HG02981 (cell line): ENCODE measurements at regions not wholly inside any gene's neighbourhood (a gene's known extent, or its start where the extent isn't known, plus 50 kb on each side); places are given as distances from the start of the nearest gene placed in this dataset.

Source experiments
- ATAC-seq: cut with Tn5 transposase; IDR thresholded peaks from one replicate; pipeline ENCODE4 v1.9.1; 2021; ENCODE audit warnings: mild to moderate bottlenecking, moderate library complexity; ENCODE audit not compliant: unreplicated experiment

DNA sequence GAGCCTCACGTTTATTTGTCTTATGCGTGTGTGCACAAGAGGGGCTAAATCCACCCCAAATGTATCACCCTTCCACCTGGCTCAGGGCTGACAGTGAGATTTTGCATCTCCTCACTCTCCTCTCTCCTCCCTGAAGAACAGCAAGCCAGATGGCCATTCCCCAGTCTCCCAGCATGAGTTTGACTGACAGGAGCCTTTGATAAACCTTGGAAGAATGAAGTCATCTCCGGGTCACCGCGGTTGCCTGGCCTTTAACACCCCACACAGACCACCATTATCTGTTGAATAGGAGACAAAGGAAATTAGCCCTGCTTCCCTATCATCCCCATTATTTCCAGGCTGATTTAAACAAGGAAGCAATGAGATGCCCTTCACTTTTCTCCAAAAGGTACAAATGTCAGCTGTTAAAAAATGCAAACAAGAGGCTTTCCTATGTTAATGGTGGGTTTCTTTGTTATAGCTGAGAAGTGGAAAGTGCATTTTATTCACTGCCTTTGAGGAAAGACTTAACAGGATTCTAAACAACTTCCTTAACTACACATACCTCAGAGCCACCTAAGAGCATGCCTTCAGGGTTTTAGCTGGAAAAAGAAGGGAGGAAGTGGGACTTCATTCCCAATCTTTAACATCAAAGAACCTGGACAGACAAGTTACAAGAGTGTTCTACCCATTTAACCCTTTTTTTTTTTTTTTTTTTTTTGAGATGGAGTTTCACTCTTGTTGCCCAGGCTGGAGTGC is 524.8 kb upstream of the ID4 start:
- ATAC-seq, result no peak

DNA sequence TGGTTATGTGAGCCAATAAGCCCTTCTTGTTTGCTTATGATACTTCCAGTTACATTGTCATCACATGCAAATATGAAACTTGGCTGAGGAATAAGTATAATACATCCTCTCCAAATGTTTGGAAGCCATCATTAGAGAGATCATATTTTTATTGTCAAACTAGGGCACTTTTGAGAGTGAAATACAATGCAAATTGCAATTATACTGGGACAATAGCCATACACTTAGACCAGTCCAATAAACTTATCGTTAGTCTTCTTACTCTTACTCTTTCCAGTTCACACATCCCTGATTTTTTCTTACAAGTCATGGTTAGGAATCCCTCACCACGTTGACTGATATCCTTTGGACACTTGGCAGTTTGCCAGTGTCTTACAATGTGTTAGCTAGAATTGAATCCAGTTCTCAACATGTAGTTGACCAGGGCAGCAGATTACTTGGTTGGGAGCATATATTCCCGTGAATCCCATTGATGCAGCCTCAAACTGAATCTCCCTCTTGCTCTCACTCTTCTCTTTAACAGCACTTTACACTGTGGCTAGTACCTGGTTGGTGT is 519.7 kb upstream of the ID4 start:
- ATAC-seq, result no peak

DNA sequence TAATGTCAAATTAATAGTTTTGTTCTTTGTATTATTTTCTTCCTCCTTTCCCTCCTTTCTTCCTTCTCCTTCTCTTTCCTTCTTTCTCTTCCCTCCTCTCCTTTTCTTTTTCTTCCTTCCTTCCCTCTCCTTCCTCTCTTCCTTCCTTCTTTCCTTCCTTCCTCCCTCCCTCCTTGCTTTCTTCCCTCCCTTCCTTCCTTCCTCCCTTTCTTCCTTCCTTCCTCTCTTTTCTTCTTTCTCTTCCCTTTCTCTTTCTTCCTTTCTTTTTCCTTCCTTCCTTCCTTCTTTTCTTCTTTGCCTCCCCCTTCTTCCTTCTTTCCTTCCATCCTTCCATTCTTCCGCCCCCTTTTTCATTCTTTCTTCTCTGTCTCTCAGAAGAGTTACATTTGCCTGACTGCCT is 518.2 kb upstream of the ID4 start:
- no peak for ATAC-seq

DNA sequence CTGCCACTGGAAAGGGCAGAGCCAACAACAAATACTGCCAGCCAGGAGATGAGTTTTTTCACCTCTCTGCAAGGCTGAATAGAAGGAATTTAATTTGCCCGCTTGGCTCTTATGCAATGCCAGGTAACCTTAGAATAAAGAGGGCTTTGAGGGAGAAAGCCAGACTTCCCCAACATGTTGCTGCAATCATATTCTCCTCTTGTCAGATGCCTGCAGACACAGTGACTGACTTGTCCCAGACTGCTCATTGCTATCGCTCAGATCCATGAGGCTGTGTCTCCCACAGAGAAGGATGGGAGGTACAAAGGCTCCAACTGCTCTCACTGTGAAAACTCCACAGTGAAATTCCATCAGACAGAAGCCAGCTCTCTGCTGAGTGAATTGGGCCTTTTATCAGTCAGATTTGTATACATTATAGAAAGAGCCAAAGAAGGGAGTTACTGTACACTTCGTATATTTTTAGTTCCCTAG is 517.0 kb upstream of the ID4 start:
- no peak for ATAC-seq

DNA sequence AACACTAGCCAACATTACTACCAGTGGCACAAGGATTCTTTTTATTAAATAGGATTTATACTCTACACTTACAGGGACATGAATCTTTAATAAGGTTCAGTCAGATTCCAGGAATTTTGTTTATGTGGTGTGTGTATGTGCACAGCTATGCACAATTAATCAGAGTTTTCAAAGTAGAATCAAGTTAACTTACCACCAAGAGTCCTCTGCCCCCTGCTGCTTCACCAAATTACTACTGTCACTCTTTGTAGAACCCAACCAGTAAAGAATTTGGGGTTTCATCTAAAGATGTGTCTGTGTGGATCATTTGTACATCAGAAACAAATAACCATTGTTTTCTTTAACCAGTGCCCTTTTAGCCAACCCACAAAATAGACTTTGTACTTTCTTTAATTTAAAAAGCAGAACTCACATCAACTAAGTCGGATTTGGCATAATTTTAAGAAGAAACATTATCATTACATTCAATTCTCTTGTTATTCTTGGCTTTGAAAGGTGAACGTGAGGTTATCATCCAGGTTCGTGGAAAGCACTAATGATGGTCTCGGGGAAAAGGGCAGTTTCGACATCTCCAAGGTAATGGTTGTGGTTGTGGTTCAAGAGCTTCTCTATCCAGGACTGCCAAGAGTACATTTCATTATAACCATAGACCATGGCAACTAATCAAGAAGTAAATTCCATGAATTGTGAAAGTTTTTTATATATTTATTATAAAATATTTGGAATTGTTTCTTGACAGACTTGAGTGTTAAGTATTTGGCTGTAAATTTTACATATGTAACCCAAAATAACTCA is 514.3 kb upstream of the ID4 start:
- ATAC-seq, result no peak

DNA sequence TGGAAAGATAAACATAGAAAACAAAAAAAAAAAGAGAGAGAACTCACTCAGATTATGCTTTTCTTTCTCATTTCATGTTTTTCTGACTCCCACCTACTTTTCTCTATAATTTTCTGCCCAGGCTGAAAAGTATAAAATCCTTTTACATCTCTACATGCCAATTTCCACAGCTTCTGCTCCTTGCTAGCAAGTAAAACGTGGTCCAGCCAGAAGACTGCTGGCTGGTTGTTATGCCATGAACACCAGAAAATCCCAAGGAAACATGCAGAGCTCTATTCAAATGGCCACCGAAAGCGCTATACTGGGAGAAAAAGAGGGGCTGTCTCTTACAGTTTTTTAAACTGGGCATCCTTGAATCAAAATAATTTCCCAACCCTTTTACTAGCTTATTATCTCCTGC is 512.8 kb upstream of the ID4 start:
- no peak for ATAC-seq

DNA sequence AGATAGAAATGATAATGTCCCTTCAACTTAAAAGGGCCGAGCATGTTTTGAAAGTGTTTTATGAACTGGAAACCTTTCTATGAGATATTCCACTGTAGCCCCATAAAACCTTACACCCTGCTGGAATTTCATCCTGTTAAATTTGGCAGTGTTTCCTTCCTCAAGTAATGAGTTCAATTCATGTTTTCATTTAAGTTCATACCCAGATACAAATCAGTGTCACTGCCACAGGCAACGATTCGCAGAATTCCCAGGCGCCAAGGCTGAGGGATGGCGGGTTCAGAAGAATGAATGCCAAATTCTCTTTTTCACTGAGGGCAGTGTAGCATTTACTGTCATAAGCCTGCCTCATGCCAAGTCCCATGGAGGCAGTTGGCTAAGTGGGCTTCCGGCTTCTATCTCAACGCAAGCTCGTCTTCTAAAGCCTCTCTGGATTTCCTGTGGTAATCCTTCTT is 511.8 kb upstream of the ID4 start:
- no peak for ATAC-seq

DNA sequence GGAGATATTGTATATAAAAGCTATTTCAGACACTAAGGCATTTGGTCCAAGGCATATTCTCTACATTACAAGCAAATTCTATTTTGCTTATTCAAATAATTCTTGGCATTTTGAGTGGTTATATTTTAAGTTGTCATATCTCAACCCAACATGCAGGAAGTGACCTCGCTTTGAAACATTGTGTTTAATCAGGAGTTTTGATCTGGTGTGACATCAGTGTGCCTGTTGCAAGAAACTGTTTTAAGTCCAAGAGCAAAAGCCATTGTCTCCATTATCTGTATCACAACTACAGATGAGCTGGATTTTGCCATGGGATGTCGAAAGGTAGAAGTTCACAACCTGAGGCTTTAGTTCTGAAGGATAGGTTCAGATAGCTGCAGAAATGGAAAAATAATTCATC is 509.9 kb upstream of the ID4 start:
- no peak for ATAC-seq

DNA sequence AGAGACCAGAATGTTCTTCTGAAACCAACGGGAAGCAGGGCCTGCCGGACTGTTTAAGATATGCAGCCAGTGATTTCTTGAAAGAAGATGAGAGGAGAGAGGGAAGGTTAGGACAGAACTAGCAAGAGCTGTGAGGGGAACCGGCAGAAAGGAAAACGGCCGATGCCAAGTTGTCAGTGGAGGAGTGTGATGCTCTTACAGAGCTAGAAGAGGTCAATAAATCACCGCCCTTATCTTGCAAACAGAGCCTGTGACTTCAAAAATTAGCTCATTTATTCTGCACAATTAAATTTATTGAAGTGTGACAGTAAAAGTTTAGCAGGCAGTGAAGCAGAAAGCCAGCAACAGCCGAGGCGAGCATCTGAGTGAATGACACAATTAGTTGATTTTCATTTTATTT is 509.5 kb upstream of the ID4 start:
- ATAC-seq, result no peak

DNA sequence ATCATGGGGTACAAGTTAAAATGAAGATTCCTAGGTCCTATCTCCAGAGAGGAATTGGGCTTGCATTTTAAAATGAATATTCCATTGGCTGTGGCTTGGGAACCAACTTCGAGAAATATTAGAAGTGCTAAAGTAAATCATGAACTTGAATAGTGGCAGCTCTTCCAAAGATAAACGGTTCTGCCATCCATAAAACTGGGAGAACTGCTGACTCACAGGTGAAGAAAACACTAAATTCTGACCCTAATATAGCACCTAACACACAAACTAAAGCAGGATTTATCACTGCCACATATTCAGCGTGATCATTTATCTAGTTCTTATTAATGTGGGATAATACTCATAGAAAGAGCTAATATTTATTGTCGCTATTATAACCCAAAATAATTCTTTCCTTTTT is 508.1 kb upstream of the ID4 start:
- ATAC-seq, result no peak

DNA sequence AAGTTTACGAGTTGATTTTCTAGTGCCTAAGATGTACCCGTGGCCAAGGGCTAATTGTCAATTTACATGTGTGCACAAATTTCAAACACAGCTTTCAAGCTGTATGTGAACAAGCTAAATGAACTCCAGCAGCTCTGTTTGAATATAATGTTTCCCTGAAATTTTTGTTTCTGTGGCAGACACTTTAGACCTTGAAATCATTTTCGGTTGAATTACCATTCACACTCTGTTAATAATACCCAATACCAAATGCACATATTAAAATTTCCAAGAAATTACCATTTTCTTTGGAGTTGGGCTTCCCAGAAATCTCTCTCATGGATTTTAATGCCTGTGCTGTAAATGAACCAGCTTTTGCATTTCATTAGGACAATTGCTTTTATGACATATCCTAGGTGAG is 506.1 kb upstream of the ID4 start:
- ATAC-seq, result no peak

DNA sequence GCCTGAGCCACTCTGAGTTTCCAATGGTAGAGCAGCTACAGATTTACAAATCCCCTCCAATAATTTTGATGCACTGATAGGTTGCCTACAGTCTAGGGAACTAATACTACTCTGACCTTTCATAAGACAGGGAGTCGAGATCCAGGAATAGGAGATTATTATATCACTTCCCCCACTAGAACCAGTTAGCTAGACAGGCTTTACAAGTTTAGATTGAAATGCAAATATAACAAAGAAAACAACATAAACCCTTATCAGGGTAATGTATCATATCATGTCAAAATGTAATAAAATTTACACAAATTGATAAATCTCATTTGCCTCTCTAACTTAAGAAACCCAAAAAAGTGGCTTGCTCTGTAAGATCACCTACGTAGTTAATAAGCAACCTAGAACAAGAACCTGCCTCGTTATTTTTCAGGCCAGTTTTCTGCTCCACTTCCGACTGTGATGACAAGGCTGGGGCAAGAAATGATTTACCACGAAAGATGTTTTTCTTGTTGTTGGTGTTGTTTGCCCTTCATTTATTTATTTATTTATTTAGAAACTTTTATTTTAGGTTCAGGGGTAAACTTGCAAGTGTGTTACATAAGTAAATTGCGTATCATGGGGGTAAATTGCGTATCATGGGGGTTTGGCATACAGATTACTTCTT is 504.2 kb upstream of the ID4 start:
- ATAC-seq, result no peak

DNA sequence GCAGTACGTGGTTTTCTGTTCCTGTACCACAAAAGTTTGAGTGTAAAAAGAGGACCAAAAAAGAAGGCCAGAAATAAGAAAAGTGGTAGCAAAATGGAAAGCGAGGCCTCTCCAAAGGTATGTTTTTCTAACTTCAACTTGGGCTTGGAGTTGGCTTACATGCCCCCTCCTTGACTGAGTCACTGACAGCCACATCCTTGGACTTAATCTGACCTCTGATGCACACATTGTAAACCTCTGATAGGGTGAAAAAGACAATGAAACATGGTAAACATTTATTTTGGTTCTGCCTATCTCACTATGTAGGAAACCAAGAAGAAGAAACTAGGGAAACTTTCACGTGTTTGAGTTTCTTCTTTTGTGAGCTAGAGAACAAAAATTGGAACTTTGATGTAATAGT is 503.2 kb upstream of the ID4 start:
- no peak for ATAC-seq

DNA sequence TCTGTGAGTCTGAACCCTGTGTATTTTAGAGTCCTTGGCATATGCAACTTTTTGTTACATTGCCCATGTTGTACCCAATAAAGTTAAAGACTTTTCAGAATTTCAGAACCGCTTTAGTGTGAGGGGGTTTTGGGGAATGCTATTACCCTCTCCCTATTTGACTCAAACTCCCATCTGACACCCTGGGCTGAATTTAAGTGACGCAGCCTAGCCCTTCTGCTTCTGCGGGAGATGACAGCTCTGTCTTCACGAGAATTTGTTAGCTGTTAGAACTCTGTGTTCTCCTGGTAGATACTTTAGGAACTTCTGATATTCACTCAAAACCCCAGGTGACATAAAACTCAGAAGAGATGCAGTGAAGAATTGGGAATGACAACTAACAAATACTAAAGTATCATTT is 500.6 kb upstream of the ID4 start:
- ATAC-seq, result no peak

DNA sequence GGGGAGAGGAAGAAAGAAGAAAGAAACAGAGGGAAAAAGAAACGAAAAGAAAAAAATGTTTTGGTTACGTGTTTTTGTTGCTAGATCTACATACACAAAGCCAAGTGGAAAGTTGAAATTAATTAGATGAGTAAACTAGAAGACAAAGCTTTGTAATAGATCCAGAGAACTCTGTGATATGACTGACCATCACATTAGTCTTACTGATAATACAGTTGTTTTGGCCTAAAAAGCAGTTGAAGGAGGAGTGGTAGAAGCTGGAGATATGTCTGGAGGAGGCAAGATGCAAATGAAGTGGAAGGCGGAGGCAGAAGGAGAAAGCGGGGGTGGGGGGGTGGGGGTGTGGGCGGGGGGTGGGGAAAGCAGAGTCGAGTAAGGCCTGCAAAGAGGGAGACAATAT is 500.1 kb upstream of the ID4 start:
- no peak for ATAC-seq

DNA sequence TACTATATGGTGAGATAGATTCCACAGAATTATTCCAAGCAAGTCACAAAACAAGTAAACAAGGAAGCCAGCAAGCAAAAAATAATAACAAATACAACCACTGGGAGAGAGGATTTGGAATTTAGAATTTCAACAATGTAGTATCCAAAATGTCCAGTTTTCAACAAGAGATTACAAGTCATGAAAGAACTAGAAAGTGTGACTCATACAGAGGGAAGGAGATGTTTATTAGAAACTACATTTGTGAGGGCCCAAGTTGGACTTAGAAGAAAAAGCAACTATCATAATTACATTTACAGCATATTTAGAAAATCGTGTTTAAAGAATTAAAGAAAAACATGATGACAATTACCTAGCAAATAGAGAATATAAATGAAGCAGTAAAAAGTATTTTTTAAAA is 494.6 kb upstream of the ID4 start:
- ATAC-seq, result no peak

DNA sequence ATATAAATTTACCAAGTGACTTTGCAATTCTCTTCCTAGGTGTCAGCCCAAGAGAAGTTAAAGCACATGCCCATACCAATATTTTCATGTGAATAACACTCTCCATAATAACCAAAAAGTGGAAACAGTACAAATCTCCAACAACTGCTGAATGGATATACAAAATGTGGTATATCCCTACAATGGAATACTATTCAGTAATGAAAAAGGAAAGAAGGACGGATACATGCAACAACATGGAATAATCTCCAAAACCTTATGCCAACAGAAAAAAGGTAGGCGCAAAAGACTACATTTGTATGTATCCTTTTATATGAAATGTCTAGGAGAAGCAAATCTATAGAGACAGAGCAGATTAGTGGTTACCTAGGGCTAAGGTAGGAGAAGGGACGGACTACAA is 487.7 kb upstream of the ID4 start:
- no peak for ATAC-seq

DNA sequence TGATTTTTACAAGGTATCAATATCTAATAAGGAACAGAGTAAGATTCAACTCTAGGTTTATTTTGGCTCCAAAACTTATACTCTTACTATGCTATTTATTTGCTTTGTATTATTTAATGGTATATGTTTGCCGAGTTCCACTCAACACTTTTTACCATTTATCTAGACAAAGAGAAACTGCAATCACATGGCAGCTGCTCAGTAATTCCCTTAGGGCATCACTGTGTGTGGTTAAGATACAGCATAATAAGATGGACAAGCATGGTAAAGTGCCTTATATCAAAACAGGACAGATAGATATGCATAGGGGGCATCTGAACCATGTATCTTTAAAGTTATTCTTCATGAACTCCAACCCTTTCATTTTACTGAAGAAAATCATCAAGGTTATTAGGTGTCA is 483.0 kb upstream of the ID4 start:
- ATAC-seq, result no peak

DNA sequence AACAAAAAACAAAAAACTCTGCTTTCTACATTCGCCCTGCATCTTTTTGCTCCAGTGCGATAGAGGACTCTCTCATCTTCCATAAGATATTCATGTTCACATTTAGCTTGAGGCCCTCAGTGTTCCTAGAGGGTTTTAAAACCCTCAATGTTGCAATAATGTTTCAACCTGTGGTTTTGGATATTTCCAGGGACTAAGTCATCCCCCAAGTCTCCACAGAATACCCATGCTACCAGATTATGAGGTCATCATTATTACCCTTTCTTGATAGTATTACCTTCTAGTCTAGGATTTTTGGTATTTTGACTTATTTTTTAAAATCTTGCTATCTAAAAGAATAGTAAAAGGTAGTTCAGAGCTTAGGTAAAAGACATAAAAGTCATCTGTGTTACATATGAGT is 480.5 kb upstream of the ID4 start:
- no peak for ATAC-seq

DNA sequence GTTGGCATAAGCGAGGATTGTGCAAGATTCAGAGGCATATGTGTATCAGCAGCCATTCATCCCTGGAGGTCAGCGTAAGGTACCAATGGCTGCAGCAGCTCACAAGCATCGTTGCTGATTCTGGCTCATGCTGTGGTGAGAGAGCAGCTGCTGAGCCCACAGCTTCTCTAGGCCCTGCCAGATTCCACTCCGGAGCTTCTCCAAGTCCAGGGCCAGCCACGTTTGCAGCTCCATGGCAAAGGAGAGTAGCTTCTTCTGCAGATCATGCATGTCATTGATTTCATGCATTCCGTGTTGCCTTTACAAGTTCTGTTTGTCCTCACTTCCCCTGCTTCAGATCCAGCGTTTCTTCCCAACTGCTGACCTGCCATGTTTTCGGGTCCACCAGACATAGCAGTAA is 474.8 kb upstream of the ID4 start:
- no peak for ATAC-seq

DNA sequence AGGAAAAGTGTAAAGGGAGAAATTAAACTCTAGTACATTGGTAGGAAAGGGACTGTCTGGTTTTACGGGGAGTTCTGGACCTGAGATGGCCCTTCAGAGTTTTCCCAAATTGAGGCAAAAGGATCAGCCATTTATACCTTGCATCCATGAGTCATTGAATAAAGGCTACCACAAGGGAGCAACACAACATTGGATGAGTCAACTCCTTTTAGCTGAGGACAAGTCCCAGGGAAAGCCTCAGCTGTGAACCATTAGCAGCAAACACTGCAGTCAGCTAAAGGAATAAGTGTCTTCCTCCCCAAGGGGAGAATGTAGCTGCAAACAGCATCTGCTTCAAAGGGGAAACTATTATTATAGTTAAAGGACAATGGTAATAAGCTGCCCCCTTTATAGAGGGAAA is 468.7 kb upstream of the ID4 start:
- ATAC-seq, result no peak

DNA sequence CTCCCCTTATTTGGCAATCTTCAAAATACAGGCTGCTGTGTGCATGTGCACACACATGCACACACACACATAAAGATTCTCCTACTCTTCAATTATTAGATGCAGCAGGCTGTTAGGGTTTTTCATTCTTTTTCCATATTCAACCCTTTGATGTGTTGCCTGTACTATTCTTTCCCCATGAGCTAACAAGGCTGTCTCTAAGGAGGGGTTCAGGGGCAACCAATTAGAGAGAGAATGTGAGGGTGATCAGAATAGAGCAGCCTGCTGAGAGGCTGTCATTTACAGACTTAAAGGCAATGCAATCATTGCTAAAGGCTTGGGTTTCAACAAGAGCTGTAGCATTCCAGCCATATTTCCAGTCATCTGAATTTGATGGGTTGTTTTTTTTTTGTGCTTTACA is 467.4 kb upstream of the ID4 start:
- ATAC-seq, result no peak
